Esophagus muscularis mucosa (tissue), 4 donors: ENCODE measurements at regions not wholly inside any gene's neighbourhood (a gene's known extent, or its start where the extent isn't known, plus 50 kb on each side); places are given as distances from the start of the nearest gene placed in this dataset.

Experiments
- DNase-seq: peaks from one replicate; pipeline ENCODE4 v3.0.0-alpha.2; 2017; ENCODE audit errors: extremely low spot score
- H3K27ac ChIP-seq, 4 donors: fragments of 200-600 bp; sonication (generic); replicated peaks in 1 of 4; 1 replicate in 3 of 4; 2 replicates in 1 of 4; pipeline ENCODE4 v1.5.1; 2016 to 2019; ENCODE audit warnings: mild to moderate bottlenecking in 1 of 4
- H3K27me3 ChIP-seq, 4 donors: fragments of 200-600 bp; sonication (generic); one replicate each; pipeline versions ENCODE4 v1.5.1 to v1.6.0; 2016 to 2019
- H3K36me3 ChIP-seq, 4 donors: fragments of 200-600 bp; sonication (generic); one replicate each; pipeline ENCODE4 v1.5.1; 2016 to 2019
- H3K4me1 ChIP-seq, 4 donors: fragments of 200-600 bp; sonication (generic); one replicate each; pipeline ENCODE4 v1.5.1; 2016 to 2019
- H3K4me3 ChIP-seq, 4 donors: fragments of 200-600 bp; sonication (generic); 1 replicate in 2 of 4; 2 replicates in 2 of 4; pipeline ENCODE4 v1.5.1; 2016 to 2019; ENCODE audit warnings: mild to moderate bottlenecking in 4 of 4, moderate library complexity in 1 of 4
- H3K9me3 ChIP-seq, 4 donors: fragments of 200-600 bp; sonication (generic); 1 replicate in 3 of 4; 2 replicates in 1 of 4; pipeline ENCODE4 v1.5.1; 2016 to 2019
- CTCF ChIP-seq, 3 experiments: fragments of 200-600 bp in 2 of 3; fragments of 450-650 bp in 1 of 3; sonication (generic) in 2 of 3; IDR thresholded peaks; one replicate each; pipeline ENCODE4 v1.5.1; 2017 to 2019; ENCODE audit warnings: antibody characterized with exemption in 3 of 3, mild to moderate bottlenecking in 2 of 3, moderate library complexity in 1 of 3
- EP300 ChIP-seq: sonication (generic); formaldehyde crosslinking; IDR thresholded peaks from one replicate; pipeline ENCODE4 v1.6.1; 2017; ENCODE audit warnings: antibody characterized with exemption
- POLR2A ChIP-seq: fragments of 450-650 bp; IDR thresholded peaks from one replicate; pipeline ENCODE4 v1.6.1; 2017; ENCODE audit warnings: antibody characterized with exemption, moderate library complexity, mild to moderate bottlenecking, low read depth
- POLR2AphosphoS5 ChIP-seq, 2 donors: sonication (generic); formaldehyde crosslinking; IDR thresholded peaks; one replicate each; pipeline ENCODE4 v1.6.1; 2017; ENCODE audit warnings: antibody characterized with exemption in 2 of 2
- WGBS: methylation state at CpG from one replicate; pipeline ENCODE4 v1.1.5; 2018; 5-methylcytosine and 5-hydroxymethylcytosine counted together
- intact Hi-C: fragments of 100-400 bp; cut with DNase I; formaldehyde crosslinking; loops from one replicate; pipeline ENCODE4 v1.15.1; 2023

- H3K4me3 ChIP-seq: no peak overlapping the region
- H3K4me1 ChIP-seq: peaks cover 60 to 71% (median 64%) of the 10 kb centered on the region in 4 donors
- no peak for DNase-seq
- H3K27me3 ChIP-seq: no peaks in the 10 kb centered on the region
- intact Hi-C loops: no loop called here
- TF ChIP-seq POLR2A (no peak), CTCF (IDR thresholded peaks at IDR 0.05) (no peak), POLR2AphosphoS5 (IDR thresholded peaks at IDR 0.05) (no peak), EP300 (no peak)
- 81% methylated on average over 4 of the region's 4 CpGs for WGBS
- no peaks in the 10 kb centered on the region for H3K9me3 ChIP-seq
- no peaks in the 10 kb centered on the region for H3K36me3 ChIP-seq
- peak overlapping the region; percentile 86 to 89 (median 88) for H3K27ac ChIP-seq
These were observed 83.5 kb downstream of the C9orf152 start for GRCh38 chr9:110124439-110124838.

- intact Hi-C loops: no loop called here
- Histone ChIP-seq H3K36me3 (no peaks in the 10 kb centered on the region), H3K4me3 (peak overlapping the region; percentile 43 to 55 (median 48)), H3K9me3 (no peaks in the 10 kb centered on the region), H3K4me1 (peaks cover 68 to 79% (median 73%) of the 10 kb centered on the region in 4 donors), H3K27me3 (no peaks in the 10 kb centered on the region), H3K27ac (peak overlapping the region; percentile 86 to 89 (median 88))
- no peak for TF ChIP-seq EP300
- TF ChIP-seq POLR2AphosphoS5 (IDR thresholded peaks at IDR 0.05): peak; percentile 96 to 97
- TF ChIP-seq CTCF (IDR thresholded peaks at IDR 0.05): no peak
- WGBS: 24% methylated on average over 16 of the region's 16 CpGs
- DNase-seq: peak; percentile 97
These were observed 82.7 kb downstream of the C9orf152 start for GRCh38 chr9:110125207-110125751.

- intact Hi-C loops: no loop called here
- no peak for DNase-seq
- TF ChIP-seq POLR2AphosphoS5 (IDR thresholded peaks at IDR 0.05) (no peak), CTCF (IDR thresholded peaks at IDR 0.05) (no peak), POLR2A (no peak), EP300 (no peak)
- no peaks in the 10 kb centered on the region for H3K9me3 ChIP-seq
- no peaks in the 10 kb centered on the region for H3K36me3 ChIP-seq
- WGBS: 35% methylated on average over 8 of the region's 8 CpGs
- H3K27me3 ChIP-seq: no peaks in the 10 kb centered on the region
- H3K4me1 ChIP-seq: peaks cover 74 to 85% (median 79%) of the 10 kb centered on the region in 4 donors
- peak overlapping the region; percentile 86 to 89 (median 88) for H3K27ac ChIP-seq
- H3K4me3 ChIP-seq: peak overlapping the region; percentile 43 to 55 (median 48)
These were observed 82.1 kb downstream of the C9orf152 start for GRCh38 chr9:110125763-110126351.

GRCh38 chr9:110126499-110126941, 81.4 kb downstream of the C9orf152 start:
- H3K4me3 ChIP-seq: peak overlapping the region; percentile 43 to 55 (median 48)
- WGBS: 16% methylated on average over 7 of the region's 7 CpGs
- no peaks in the 10 kb centered on the region for H3K36me3 ChIP-seq
- TF ChIP-seq POLR2A: no peak
- TF ChIP-seq POLR2AphosphoS5 (IDR thresholded peaks at IDR 0.05): no peak
- no peak for TF ChIP-seq CTCF (IDR thresholded peaks at IDR 0.05)
- TF ChIP-seq EP300: no peak
- peak overlapping the region; percentile 86 to 89 (median 88) for H3K27ac ChIP-seq
- H3K9me3 ChIP-seq: no peaks in the 10 kb centered on the region
- H3K4me1 ChIP-seq: peaks cover 80 to 91% (median 85%) of the 10 kb centered on the region in 4 donors
- no peak for DNase-seq
- no peaks in the 10 kb centered on the region for H3K27me3 ChIP-seq
- intact Hi-C loops: no loop called here
